DOHH2 (cell line): ENCODE measurements at regions not wholly inside any gene's neighbourhood (a gene's known extent, or its start where the extent isn't known, plus 50 kb on each side); places are given as distances from the start of the nearest gene placed in this dataset.

ENCODE experiments used
- H3F3A ChIP-seq: fragments of 200-600 bp; sonication (generic), shearing (Covaris generic); 2 replicates; pipeline ENCODE4 v1.6.0; 2016; ENCODE audit warnings: antibody characterized with exemption, mild to moderate bottlenecking; ENCODE audit not compliant: control insufficient read depth, insufficient read depth
- H3K27ac ChIP-seq: fragments of 200-600 bp; sonication (generic); 2 replicates; pipeline ENCODE4 v1.5.1; 2014; ENCODE audit warnings: low read depth, mild to moderate bottlenecking, low read length, moderate library complexity
- H3K27me3 ChIP-seq: fragments of 200-600 bp; sonication (generic); 2 replicates; pipeline ENCODE4 v1.6.1; 2014; ENCODE audit warnings: mild to moderate bottlenecking, low read length, mixed read lengths; ENCODE audit not compliant: control insufficient read depth
- H3K36me3 ChIP-seq: fragments of 200-600 bp; sonication (generic); 2 replicates; pipeline ENCODE4 v1.6.1; 2014; ENCODE audit warnings: mild to moderate bottlenecking, low read length, moderate library complexity, mixed read lengths; ENCODE audit not compliant: control insufficient read depth
- H3K4me1 ChIP-seq: fragments of 200-600 bp; sonication (generic); 2 replicates; pipeline ENCODE4 v1.6.1; 2014; ENCODE audit warnings: mild to moderate bottlenecking, low read length, mixed read lengths; ENCODE audit not compliant: control insufficient read depth
- H3K4me2 ChIP-seq: fragments of 200-600 bp; sonication (generic); 2 replicates; pipeline ENCODE4 v1.6.0; 2014; ENCODE audit warnings: mild to moderate bottlenecking, low read length, moderate library complexity
- H3K4me3 ChIP-seq: fragments of 200-600 bp; sonication (generic); 2 replicates; pipeline ENCODE4 v1.5.1; 2014; ENCODE audit warnings: mild to moderate bottlenecking, low read length, mixed read lengths
- H3K79me2 ChIP-seq: fragments of 200-600 bp; sonication (generic); 2 replicates; pipeline ENCODE4 v1.6.1; 2014; ENCODE audit warnings: mild to moderate bottlenecking, low read length, mixed read lengths; ENCODE audit not compliant: control insufficient read depth
- H3K9me2 ChIP-seq: fragments of 200-600 bp; sonication (generic); replicated peaks from 2 replicates; pipeline ENCODE4 v1.6.1; 2014; ENCODE audit warnings: mild to moderate bottlenecking, low read length, mixed read lengths; ENCODE audit not compliant: control insufficient read depth
- H3K9me3 ChIP-seq: fragments of 200-600 bp; sonication (generic); 2 replicates; pipeline ENCODE4 v1.6.1; 2014; ENCODE audit warnings: antibody characterized with exemption, low read length, mixed read lengths; ENCODE audit not compliant: control insufficient read depth, insufficient read depth
- H4K20me1 ChIP-seq: fragments of 200-600 bp; sonication (generic); 2 replicates; pipeline ENCODE4 v1.6.0; 2014; ENCODE audit warnings: low read depth, mild to moderate bottlenecking, antibody characterized with exemption, low read length, moderate library complexity; ENCODE audit not compliant: control insufficient read depth, insufficient read depth
- CTCF ChIP-seq: fragments of 200-600 bp; sonication (generic); IDR thresholded peaks from one replicate; pipeline ENCODE4 v1.5.1; 2014; ENCODE audit warnings: antibody characterized with exemption, mild to moderate bottlenecking, low read depth, low read length; ENCODE audit not compliant: poor library complexity, severe bottlenecking
- EZH2phosphoT487 ChIP-seq: fragments of 200-600 bp; sonication (generic); IDR thresholded peaks from 2 replicates; pipeline ENCODE4 v1.6.1; 2017; ENCODE audit warnings: borderline replicate concordance, mild to moderate bottlenecking, antibody characterized with exemption, low read length, moderate library complexity, mixed read lengths

GRCh38 chr14:97359341-97359740 is 562.2 kb downstream of the VRK1 start:
- TF ChIP-seq CTCF: no peak
- no peak for TF ChIP-seq EZH2phosphoT487
- H3K79me2 ChIP-seq: no peaks in the 10 kb centered on the region
- no peaks in the 10 kb centered on the region for H3K9me2 ChIP-seq
- H3K4me2 ChIP-seq: no peak overlapping the region
- H3K27me3 ChIP-seq: no peaks in the 10 kb centered on the region
- no peaks in the 10 kb centered on the region for H4K20me1 ChIP-seq
- no peaks in the 10 kb centered on the region for H3K4me1 ChIP-seq
- H3F3A ChIP-seq: no peaks in the 10 kb centered on the region
- no peak overlapping the region for H3K27ac ChIP-seq
- H3K9me3 ChIP-seq: no peaks in the 10 kb centered on the region
- no peaks in the 10 kb centered on the region for H3K36me3 ChIP-seq
- no peak overlapping the region for H3K4me3 ChIP-seq

GRCh38 chr14:97361181-97361580 is 564.0 kb downstream of the VRK1 start:
- no peak for TF ChIP-seq EZH2phosphoT487
- TF ChIP-seq CTCF: no peak
- no peaks in the 10 kb centered on the region for H3K4me1 ChIP-seq
- H3K27me3 ChIP-seq: no peaks in the 10 kb centered on the region
- H3K4me3 ChIP-seq: no peak overlapping the region
- no peak overlapping the region for H3K27ac ChIP-seq
- no peaks in the 10 kb centered on the region for H3K79me2 ChIP-seq
- no peaks in the 10 kb centered on the region for H3K9me2 ChIP-seq
- no peaks in the 10 kb centered on the region for H4K20me1 ChIP-seq
- H3K9me3 ChIP-seq: no peaks in the 10 kb centered on the region
- H3K36me3 ChIP-seq: no peaks in the 10 kb centered on the region
- H3K4me2 ChIP-seq: no peak overlapping the region
- no peaks in the 10 kb centered on the region for H3F3A ChIP-seq

- Histone ChIP-seq H3K9me3 (no peaks in the 10 kb centered on the region), H3K36me3 (no peaks in the 10 kb centered on the region)
- no peak for TF ChIP-seq EZH2phosphoT487
- TF ChIP-seq CTCF: no peak
Measured at GRCh38 chr14:97361958-97362357, 564.8 kb downstream of the VRK1 start.

GRCh38 chr14:97366400-97366799 is 569.2 kb downstream of the VRK1 start:
- Histone ChIP-seq H3K4me3 (no peak overlapping the region), H4K20me1 (no peaks in the 10 kb centered on the region), H3K9me3 (no peaks in the 10 kb centered on the region), H3F3A (no peaks in the 10 kb centered on the region), H3K27ac (no peak overlapping the region), H3K27me3 (no peaks in the 10 kb centered on the region), H3K4me2 (no peak overlapping the region), H3K79me2 (no peaks in the 10 kb centered on the region), H3K36me3 (no peaks in the 10 kb centered on the region), H3K4me1 (no peaks in the 10 kb centered on the region), H3K9me2 (no peaks in the 10 kb centered on the region)
- TF ChIP-seq EZH2phosphoT487 (no peak), CTCF (no peak)

More at GRCh38 chr14:97361958-97362357, 564.8 kb downstream of the VRK1 start:
- Histone ChIP-seq H3F3A (no peaks in the 10 kb centered on the region), H3K27ac (no peak overlapping the region), H3K4me3 (no peak overlapping the region), H3K79me2 (no peaks in the 10 kb centered on the region), H3K27me3 (no peaks in the 10 kb centered on the region), H3K4me1 (no peaks in the 10 kb centered on the region), H3K4me2 (no peak overlapping the region), H4K20me1 (no peaks in the 10 kb centered on the region), H3K9me2 (no peaks in the 10 kb centered on the region)
